Liver (tissue), 8 donors: ENCODE measurements at regions not wholly inside any gene's neighbourhood (a gene's known extent, or its start where the extent isn't known, plus 50 kb on each side); places are given as distances from the start of the nearest gene placed in this dataset.

Experiments
- DNase-seq: peaks from one replicate; pipeline ENCODE4 v3.0.0-alpha.2; 2017; ENCODE audit warnings: low spot score
- H3K27ac ChIP-seq, 2 donors: one replicate each; pipeline ENCODE4 v1.7.0; 2013; ENCODE audit warnings: inconsistent platforms in 2 of 2, low read length in 2 of 2, control low read depth in 1 of 2, low read depth in 1 of 2, mild to moderate bottlenecking in 1 of 2
- H3K27me3 ChIP-seq, 4 donors: one replicate each; pipeline versions ENCODE4 v1.6.1 to v1.7.0; 2013; ENCODE audit warnings: low read length in 3 of 4, inconsistent platforms in 1 of 4, mild to moderate bottlenecking in 1 of 4, moderate library complexity in 1 of 4; ENCODE audit not compliant: control insufficient read depth in 4 of 4, insufficient read depth in 4 of 4
- H3K36me3 ChIP-seq, 4 donors: one replicate each; pipeline versions ENCODE4 v1.6.1 to v1.7.0; 2013; ENCODE audit warnings: low read length in 3 of 4, mild to moderate bottlenecking in 3 of 4, low read depth in 1 of 4, moderate library complexity in 1 of 4; ENCODE audit not compliant: control insufficient read depth in 4 of 4, insufficient read depth in 3 of 4
- H3K4me1 ChIP-seq, 4 donors: one replicate each; pipeline versions ENCODE4 v1.6.1 to v1.7.0; 2013; ENCODE audit warnings: low read length in 3 of 4, mild to moderate bottlenecking in 3 of 4, moderate library complexity in 1 of 4; ENCODE audit not compliant: control insufficient read depth in 4 of 4, insufficient read depth in 4 of 4
- H3K4me3 ChIP-seq, 3 donors: one replicate each; pipeline versions ENCODE4 v1.6.1 to v1.7.0; 2013; ENCODE audit warnings: low read length in 3 of 3, control low read depth in 1 of 3, low read depth in 1 of 3, mild to moderate bottlenecking in 1 of 3
- H3K9ac ChIP-seq, 2 donors: one replicate each; pipeline ENCODE4 v1.7.0; 2013; ENCODE audit warnings: low read length in 2 of 2, mild to moderate bottlenecking in 2 of 2, moderate library complexity in 2 of 2, control low read depth in 1 of 2, low read depth in 1 of 2
- H3K9me3 ChIP-seq, 4 donors: one replicate each; pipeline versions ENCODE4 v1.6.1 to v1.7.0; 2013; ENCODE audit warnings: low read length in 3 of 4; ENCODE audit not compliant: control insufficient read depth in 4 of 4
- EGR1 ChIP-seq, 2 donors: IDR thresholded peaks; 2 replicates each; pipeline ENCODE4 v1.6.1; 2016 to 2018; ENCODE audit warnings: antibody characterized with exemption in 2 of 2, low read depth in 2 of 2
- GABPA ChIP-seq, 2 donors: IDR thresholded peaks in 1 of 2; conservative IDR thresholded peaks in 1 of 2; 2 replicates each; pipeline ENCODE4 v1.6.1; 2016; ENCODE audit warnings: antibody characterized with exemption in 2 of 2, mild to moderate bottlenecking in 1 of 2, moderate library complexity in 1 of 2
- HNF4A ChIP-seq, 2 donors: conservative IDR thresholded peaks; 2 replicates each; pipeline ENCODE4 v1.6.1; 2016; ENCODE audit warnings: antibody characterized with exemption in 2 of 2, mild to moderate bottlenecking in 2 of 2
- HNF4G ChIP-seq: IDR thresholded peaks from 2 replicates; pipeline ENCODE4 v1.6.1; 2016; ENCODE audit warnings: antibody characterized with exemption
- JUND ChIP-seq, 2 donors: IDR thresholded peaks; 2 replicates each; pipeline ENCODE4 v1.6.1; 2016; ENCODE audit warnings: antibody characterized with exemption in 2 of 2
- NR2F2 ChIP-seq: IDR thresholded peaks from 2 replicates; pipeline ENCODE4 v1.6.1; 2016; ENCODE audit warnings: antibody characterized with exemption
- RXRA ChIP-seq, 2 donors: IDR thresholded peaks; 2 replicates each; pipeline ENCODE4 v1.6.1; 2017 to 2018; ENCODE audit warnings: antibody characterized with exemption in 2 of 2, mild to moderate bottlenecking in 1 of 2
- SP1 ChIP-seq: IDR thresholded peaks from 2 replicates; pipeline ENCODE4 v1.6.1; 2018; ENCODE audit warnings: antibody characterized with exemption, mild to moderate bottlenecking
- TAF1 ChIP-seq: conservative IDR thresholded peaks from 2 replicates; pipeline ENCODE4 v1.6.1; 2016; ENCODE audit warnings: antibody characterized with exemption, mild to moderate bottlenecking
- WGBS: extraction: QIAGEN DNeasy Blood & Tissue Kit; methylation state at CpG from one replicate; pipeline ENCODE4 v1.1.7; 2013; 5-methylcytosine and 5-hydroxymethylcytosine counted together
- TF ChIP-seq, protein P1 (sequence below): IDR thresholded peaks from 2 replicates; pipeline ENCODE4 v1.6.1; 2016; ENCODE audit warnings: antibody characterized with exemption
- TF ChIP-seq, protein P2 (sequence below): IDR thresholded peaks from 2 replicates; pipeline ENCODE4 v1.6.1; 2016; ENCODE audit warnings: antibody characterized with exemption
- TF ChIP-seq, protein P3 (sequence below): fragments of 150-350 bp; IDR thresholded peaks from 2 replicates; pipeline ENCODE4 v1.5.1; 2017; ENCODE audit warnings: improper control_type of control experiment, low read depth, low read length; ENCODE audit not compliant: missing input control
- TF ChIP-seq, protein P4 (sequence below): IDR thresholded peaks from 2 replicates; pipeline ENCODE4 v1.6.1; 2016; ENCODE audit warnings: antibody characterized with exemption
- donor health status: healthy.
- donor health status: healthy.
- donor health status: healthy.
- donor health status: healthy.
- donor health status: healthy.

DNA sequence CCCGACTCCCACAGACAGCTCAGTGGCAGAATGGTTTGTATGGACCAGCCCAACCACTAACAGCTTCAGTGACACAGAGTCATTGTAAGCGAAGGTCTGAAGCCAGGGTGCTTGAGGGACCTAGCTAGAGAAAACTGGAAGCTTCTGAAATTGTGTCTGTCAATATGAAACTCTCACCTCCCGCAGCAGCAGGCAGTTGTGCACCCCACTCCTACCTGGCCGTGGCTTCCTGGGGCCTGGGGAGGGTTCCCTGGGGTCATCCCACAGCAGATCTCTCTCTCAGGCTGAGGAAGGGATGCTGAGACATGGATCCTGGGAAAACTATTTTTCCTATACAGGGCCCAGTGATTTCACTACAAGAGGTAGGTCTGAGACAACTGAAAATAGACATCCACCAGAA is 229.5 kb downstream of the TFCP2L1 start:
- no peak overlapping the region for H3K9ac ChIP-seq
- no peak for DNase-seq
- peaks cover 0 to 4% (median 2%) of the 10 kb centered on the region in 4 donors for H3K9me3 ChIP-seq
- no peak overlapping the region for H3K4me3 ChIP-seq
- H3K27me3 ChIP-seq, result no peaks in the 10 kb centered on the region
- H3K36me3 ChIP-seq, result no peaks in the 10 kb centered on the region
- no peaks in the 10 kb centered on the region for H3K4me1 ChIP-seq
- WGBS, result 76% methylated on average over 4 of the region's 4 CpGs
- H3K27ac ChIP-seq, result no peak overlapping the region
- TF ChIP-seq TAF1 (no peak), RXRA (IDR thresholded peaks at IDR 0.05) (no peak), SP1 (no peak)

DNA sequence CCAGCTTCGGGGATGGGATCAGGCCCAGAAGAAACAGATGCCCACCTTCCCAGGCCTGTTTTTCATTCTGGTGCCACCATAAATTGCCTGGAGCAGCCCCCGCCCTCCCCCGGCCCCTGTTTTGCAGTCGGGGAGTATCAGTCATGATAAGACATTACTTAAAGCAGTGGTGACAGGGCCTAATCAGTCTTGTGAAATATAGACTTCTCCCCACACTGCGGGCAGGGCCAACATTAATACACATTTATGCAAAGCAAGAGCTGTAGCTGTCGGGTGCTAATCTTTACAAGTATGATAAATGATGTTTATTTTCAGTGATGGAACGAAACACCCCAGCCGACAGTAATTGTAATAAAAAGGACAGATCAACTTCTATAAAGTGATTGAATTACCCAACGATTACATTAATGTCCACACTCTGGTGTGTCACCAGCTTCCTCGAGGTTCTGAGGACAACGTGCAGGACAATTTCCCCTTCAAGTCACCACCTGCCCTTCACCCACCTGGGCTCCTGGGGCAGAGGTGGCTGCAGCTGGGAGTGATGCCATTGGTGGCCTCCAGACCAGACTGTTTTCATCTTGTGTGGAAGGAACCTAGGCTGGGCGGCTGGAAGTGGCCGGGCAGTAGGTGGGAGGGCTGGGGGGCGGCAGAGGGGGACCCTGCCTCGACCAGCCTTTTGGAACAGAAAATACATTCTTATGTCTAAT is 226.0 kb downstream of the TFCP2L1 start:
- TF ChIP-seq RXRA (IDR thresholded peaks at IDR 0.05) (no peak), EGR1 (IDR thresholded peaks at IDR 0.05; ENCODE audit: low read depth in 2 of 2) (no peak), HNF4A (conservative IDR thresholded peaks at IDR 0.05) (no peak), GABPA (IDR thresholded peaks at IDR 0.05 in 1 of 2, conservative IDR thresholded peaks at IDR 0.05 in 1 of 2) (no peak), SP1 (no peak), NR2F2 (no peak), HNF4G (no peak), JUND (IDR thresholded peaks at IDR 0.05) (no peak)
- TF ChIP-seq, protein P1, sequence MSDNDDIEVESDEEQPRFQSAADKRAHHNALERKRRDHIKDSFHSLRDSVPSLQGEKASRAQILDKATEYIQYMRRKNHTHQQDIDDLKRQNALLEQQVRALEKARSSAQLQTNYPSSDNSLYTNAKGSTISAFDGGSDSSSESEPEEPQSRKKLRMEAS, result no peak
- TF ChIP-seq, protein P2, sequence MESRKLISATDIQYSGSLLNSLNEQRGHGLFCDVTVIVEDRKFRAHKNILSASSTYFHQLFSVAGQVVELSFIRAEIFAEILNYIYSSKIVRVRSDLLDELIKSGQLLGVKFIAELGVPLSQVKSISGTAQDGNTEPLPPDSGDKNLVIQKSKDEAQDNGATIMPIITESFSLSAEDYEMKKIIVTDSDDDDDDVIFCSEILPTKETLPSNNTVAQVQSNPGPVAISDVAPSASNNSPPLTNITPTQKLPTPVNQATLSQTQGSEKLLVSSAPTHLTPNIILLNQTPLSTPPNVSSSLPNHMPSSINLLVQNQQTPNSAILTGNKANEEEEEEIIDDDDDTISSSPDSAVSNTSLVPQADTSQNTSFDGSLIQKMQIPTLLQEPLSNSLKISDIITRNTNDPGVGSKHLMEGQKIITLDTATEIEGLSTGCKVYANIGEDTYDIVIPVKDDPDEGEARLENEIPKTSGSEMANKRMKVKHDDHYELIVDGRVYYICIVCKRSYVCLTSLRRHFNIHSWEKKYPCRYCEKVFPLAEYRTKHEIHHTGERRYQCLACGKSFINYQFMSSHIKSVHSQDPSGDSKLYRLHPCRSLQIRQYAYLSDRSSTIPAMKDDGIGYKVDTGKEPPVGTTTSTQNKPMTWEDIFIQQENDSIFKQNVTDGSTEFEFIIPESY, result no peak
- TF ChIP-seq, protein P3, sequence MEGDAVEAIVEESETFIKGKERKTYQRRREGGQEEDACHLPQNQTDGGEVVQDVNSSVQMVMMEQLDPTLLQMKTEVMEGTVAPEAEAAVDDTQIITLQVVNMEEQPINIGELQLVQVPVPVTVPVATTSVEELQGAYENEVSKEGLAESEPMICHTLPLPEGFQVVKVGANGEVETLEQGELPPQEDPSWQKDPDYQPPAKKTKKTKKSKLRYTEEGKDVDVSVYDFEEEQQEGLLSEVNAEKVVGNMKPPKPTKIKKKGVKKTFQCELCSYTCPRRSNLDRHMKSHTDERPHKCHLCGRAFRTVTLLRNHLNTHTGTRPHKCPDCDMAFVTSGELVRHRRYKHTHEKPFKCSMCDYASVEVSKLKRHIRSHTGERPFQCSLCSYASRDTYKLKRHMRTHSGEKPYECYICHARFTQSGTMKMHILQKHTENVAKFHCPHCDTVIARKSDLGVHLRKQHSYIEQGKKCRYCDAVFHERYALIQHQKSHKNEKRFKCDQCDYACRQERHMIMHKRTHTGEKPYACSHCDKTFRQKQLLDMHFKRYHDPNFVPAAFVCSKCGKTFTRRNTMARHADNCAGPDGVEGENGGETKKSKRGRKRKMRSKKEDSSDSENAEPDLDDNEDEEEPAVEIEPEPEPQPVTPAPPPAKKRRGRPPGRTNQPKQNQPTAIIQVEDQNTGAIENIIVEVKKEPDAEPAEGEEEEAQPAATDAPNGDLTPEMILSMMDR, result no peak
- TF ChIP-seq, protein P4, sequence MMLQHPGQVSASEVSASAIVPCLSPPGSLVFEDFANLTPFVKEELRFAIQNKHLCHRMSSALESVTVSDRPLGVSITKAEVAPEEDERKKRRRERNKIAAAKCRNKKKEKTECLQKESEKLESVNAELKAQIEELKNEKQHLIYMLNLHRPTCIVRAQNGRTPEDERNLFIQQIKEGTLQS, result no peak
- Histone ChIP-seq H3K27ac (no peak overlapping the region), H3K9me3 (peaks cover 0 to 3% (median 0%) of the 10 kb centered on the region in 4 donors), H3K36me3 (no peaks in the 10 kb centered on the region), H3K4me3 (no peak overlapping the region), H3K27me3 (no peaks in the 10 kb centered on the region), H3K9ac (no peak overlapping the region), H3K4me1 (no peaks in the 10 kb centered on the region)
- no peak for DNase-seq
- WGBS, result 82% methylated on average over 15 of the region's 15 CpGs
